ENCODE measurements at regions not wholly inside any gene's neighbourhood (a gene's known extent, or its start where the extent isn't known, plus 50 kb on each side); places are given as distances from the start of the nearest gene placed in this dataset.

DNA sequence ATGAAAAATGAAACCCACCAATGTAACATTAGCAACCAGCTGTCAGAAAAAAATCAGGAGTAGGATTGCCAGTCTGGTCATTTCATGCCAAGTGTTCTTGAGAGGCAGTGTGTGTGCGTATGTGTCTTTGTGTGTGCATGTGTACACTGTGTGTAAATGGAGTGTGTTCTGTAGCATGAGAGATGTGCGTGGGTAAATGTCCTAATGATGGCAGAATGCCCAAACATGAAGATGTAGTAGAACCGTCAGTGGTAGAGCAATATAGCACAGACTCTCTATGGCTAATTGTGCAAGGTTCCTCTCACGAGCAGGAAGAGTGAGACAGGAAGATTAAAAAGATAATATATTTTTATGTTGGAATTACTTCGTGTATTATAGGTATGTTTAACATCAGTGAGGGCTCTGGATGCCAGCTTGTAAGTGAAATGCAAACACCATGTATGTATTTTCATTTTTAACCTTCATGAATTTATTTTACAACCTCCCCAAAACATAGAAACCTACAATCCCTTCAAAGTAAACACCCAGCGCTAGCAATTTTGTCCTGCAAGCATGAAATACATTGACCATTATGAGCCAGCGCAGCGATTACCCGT lies 1038.7 kb downstream of the IGSF11 start:
- DNase-seq = no peak

DNA sequence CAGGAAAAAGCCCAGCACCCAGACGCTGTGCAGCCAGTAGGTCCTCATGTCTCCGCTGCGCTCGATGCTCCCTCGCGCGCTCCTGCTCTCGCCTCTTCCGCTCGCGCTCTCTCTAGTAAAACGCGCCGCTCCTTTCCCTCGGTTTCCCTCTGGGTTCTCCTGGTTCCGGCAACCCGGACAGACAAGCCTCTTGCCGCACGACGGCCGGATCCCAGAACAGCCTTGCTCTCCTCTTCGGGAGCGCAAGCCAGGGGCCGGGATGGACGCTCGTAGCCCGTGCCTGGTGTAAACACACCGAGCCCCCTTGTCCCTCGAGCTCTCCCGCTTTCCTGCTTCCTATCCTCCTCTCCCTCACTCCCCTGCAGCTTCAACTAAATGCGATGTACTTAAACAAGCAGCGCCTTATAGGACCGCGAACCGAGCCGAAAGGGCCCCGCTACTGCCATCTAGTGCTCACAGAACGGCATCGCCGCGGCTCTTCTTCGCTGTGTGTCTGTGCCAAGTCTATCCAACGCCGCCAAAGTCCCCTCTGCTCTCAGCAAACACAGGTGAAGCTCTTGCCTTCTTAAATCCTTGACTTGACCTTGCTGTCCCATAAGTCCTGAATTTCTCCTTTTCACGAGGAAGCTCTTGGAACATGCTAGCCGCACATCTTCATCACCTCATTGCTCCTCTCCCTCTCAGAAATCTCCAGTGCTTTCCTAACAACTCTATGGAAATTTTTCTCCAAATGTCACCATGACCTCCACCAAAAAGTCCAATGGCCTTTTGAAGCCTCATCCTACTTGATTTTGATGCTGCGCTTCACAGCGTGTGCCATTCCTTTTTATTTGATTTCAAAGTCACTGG lies 1037.2 kb downstream of the IGSF11 start:
- DNase-seq = peak; percentile 81

DNA sequence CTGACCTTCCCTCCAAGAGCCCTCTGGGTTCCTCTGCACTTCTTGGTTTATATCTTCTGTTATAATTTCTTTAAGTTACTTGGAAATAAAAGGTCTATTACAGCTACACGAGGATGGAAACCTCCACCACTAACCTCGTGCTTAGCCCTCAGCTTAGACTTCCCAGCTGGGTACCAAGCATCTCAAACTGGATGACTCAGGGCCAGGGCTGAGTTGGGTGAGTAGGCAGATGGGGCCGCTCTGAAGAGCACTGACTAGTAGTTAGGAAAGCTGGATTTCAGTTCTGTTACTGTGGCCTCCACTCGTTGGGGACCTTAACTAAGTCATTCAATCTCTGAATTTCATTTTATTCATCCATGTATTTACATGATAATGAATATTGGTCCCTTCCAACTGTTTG lies 1036.6 kb downstream of the IGSF11 start:
- peak; percentile 4 for DNase-seq

DNA sequence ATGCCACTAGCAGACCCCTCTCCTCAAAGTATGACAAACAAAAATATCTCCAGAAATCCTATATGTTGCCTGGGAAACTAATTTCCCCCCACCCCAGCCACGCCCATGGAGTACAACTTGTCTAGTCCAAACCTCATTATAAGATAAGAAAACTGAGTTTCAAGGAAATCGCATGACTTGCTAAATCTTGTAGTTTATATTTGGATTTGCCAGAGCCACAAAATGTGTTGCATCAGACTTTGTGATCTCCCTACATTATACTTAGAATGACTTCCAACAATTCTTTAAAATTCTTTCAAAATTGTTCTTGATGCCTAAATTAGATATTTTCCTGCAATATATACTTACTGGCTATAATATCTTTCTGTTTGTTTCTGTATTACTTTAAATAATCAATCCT lies 1034.4 kb downstream of the IGSF11 start:
- no peak for DNase-seq

DNA sequence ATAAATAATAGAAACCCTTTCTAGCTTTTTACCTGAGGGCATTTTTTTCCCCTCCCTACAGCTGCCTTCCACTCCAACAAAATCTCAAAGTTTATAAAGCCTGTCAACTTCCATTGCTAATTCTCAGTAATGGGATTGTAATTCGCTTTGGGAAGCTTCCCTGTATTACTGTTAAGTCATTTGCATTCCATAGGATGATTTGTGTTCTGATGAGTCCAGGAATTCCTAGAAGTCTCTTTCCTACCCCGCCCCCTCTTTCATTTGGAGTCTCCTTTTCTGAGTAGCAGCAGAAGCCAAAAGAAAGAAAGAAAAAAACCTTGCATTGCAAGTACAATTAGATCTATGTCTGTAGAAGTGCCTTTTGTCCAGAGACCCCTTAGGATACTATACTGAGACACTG lies 1033.3 kb downstream of the IGSF11 start:
- no peak for DNase-seq

DNA sequence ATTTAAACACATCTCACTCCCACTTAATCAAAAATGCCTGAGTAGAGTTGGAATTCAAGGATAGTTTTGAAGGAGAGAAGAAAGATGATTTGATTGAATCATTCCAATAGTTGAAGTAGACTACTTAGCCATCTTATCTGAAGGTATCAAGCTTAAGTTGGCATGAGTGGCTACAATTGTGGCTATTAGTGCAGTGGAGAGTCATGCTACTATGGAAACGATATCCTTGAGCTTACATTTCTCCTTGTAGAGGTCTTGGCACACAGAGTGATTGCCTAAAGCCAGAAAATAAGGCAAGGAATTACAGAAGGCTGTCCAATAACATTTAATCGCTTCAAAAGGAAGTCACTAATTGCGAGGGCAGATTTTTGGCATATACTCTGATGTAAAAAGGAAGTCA lies 1022.7 kb downstream of the IGSF11 start:
- DNase-seq = no peak

DNA sequence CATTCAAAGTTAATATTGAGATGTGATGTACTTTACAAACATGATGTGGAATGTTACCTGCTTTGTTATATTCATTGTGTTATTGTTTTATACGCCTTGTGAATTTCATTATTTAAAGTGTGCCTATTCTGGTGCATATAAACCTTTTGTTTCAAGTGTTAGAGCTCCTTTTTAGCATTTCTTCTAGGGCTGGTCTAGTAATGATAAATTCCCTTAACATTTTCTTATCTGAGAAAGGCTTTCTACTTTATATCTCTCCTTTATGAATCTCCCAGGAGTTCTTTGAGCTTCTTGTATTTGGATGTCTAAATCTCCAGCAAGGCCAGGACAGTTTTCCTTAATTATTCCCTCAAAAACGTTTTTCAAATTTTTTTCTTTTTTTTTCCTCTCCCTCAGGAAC lies 1005.6 kb downstream of the IGSF11 start:
- DNase-seq = no peak

DNA sequence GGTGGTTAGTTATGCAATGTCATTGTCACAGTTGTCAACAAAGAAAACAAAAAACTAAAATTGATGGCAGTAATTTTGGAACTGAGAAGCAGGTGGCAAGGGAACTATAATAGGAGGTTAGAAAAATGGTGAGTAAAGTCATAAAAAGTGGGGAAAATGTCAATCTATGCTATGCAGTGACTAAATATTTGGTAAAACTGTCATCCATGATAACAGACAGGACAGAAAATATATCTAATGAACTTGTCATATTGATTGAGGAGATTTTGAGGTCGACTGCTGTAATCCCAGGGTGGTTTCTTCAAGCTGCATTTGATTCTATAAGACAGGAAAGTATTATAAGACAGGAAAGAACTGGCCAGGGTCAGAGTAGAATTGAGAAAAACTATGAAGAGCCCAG lies 998.4 kb downstream of the IGSF11 start:
- no peak for DNase-seq

DNA sequence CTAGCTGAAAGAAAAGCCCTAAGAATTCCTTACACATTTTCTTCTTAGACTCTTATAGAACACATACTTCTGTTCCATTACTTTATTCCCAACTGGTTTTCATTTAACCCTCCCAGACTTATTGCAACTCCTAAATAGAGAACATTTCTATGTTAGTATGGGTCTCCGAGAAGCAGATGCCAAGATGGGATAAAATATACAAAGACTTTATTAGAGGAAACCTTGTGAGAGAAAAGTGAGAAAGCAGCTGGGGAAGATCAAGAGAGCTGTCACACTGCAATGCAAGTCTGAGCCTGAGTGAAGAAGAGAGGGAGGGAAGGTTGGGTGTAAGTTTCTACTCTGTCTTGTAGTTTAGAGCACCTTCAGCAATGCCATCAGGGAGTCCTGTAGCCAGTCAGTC lies 979.3 kb downstream of the IGSF11 start:
- DNase-seq = no peak

DNA sequence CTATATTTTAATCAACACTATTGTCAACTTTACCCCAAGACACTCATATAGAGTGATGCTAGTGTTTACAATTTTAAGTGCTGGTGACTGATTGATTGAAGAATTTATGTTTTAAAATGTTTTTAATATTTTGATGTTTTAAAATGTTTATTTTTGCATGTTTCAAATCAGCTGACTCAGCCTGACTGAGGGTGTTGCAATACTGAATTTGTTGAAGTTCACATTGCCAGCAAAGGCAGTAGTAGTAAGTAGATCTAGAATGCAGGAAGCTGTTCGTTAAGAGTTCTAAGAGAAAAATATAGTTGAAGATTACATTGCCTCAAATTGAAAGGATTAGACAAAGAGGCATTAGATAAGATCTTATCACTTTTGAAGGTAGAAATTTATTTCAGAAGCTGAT lies 977.6 kb downstream of the IGSF11 start:
- DNase-seq = no peak

DNA sequence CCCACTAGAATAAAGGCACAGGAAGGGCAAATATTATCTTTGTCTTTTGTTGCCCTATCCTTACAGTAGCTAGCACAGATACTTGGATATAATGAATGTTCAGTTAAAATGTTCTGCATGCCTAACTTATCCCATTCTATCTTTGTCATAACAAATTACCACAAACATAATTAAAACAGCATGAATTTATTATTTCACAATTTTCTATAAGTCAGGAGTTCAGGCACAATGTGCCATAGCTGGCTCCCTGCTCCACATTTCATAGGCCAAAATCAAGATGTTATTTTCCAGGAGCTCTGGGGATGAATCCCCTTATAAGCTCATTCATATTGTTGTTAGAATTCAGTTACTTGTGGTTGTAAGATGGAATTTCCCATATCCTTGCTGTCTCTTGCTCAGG lies 975.5 kb downstream of the IGSF11 start:
- no peak for DNase-seq

DNA sequence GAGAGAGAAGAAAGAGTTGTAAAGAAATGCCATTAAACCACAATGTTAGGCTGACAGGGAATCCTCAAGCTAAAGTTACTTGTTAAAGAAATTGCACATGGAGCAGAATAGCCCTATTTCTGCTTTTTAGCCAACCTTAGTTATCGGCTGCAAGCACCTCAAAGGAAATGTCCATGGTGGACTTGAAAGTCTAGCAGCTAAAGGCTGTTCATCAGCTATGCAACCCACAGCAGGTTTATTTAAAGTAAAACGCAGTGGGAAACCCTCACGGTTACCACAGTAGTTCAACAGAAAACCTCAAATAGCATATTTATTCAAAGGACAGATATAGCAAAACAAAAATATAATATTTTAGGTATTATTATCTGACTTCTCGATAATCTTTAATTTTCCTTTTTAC lies 967.2 kb downstream of the IGSF11 start:
- no peak for DNase-seq

DNA sequence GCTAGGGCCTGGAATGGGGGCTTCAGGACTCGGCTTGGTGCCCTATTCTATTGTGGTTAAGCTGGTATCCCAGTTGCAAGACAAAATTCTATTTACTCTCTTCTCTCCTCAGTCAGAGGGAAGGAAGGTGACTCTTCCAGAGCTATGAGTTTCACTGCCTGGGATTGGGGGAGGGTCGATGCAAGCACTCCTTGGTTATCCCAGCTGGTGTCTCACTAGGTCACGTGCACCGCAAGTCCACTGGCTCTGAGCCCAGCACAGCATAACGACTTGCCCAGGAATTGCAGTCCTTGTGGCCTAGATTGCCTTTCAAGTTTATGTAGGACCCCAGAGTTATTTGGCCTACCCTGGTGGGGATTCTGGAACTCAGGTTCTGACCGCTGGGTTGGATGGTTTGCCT lies 958.8 kb downstream of the IGSF11 start:
- no peak for DNase-seq

DNA sequence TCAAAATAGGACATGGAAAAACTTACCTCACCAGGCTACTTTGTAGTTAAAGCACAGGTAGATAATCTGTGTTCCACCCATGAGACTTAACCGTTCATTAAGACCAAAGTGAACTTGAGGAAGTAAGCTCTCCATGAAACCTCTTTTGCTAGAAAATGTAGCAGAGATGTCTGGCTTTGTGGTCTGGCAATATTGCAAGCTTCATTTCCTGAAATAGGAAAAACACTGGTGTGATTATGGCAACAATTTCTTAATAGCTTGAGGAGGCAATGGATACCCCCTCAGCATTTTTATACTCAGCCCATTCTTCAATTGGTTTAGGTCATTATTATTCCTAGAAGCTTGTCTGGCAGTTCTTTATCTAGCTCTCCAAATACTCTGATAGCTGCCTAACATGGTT lies 957.3 kb downstream of the IGSF11 start:
- no peak for DNase-seq

DNA sequence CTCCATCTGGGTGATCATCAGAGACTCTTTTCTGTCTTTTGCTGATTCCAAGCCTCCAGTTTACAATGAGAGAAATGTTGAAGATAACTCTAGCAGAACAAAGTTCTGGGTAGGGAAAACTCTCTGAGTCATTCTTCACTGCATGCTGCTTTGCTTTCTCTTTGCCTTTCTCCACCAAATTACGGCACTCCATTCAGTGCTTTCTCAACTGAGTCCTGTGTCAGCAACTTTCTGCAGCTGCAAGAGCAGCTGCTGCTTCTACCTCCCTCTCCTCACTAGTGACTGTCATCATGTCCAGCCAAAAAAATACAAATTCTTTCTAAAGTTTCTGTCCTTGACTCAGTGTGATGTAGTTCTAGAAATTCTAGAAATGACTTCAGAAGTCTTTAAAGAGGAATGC lies 953.8 kb downstream of the IGSF11 start:
- peak; percentile 1 for DNase-seq

DNA sequence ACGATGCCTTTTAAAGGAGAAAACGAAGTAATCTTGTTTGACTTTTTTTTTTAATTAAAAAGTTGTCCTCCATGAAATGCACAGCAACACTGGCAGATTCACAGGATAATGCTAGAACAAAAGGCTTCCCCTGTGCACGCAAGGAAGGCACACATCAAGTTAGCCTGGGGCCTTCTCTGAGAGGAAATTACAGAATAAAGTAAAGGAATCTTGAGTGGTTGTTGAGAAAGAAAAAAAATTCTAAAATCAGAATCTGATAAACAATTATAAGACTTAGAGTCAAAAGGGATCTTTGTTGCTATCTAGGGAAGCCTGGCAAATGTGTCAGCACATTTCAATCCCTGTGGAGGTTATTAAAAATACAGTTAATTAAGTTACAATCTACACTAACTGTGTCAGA lies 946.0 kb downstream of the IGSF11 start:
- no peak for DNase-seq

DNA sequence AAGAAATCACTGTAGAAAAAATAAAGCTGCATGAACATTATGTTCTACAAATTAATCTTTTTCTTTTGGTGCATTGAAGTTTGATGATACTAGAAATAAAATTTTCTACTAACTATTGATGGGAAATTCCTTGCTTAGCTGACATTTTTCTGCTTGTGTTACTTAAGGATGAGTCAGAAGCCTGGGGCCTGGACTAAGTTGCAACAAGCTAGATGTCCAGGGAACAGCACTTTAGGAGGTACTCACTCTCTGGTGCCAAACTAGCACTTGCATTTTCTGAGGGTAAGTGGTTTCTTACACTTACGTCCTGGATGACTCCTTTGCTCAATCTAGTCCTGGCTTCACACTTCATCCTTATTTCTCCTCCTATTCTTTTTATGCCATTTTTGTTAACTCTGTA lies 945.1 kb downstream of the IGSF11 start:
- no peak for DNase-seq

DNA sequence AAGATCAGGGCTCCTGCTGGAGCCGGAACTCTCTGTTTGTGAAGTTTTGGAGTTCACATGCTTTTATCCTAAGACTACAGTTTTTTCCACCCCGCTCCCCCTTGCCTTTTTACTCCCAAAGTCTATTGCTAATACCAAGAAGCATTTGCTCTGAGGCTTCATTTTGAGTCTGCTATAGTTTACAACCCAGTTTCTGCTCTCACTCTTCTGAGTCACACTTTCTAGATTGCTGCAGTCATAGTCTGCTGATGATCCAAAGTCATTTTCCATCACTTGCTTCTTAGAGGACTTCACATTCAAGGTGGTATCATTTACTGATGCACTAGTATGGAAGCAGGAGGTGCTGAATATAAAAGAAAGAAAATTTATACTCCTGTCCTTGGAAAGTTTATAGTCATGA lies 937.4 kb downstream of the IGSF11 start:
- DNase-seq = no peak

DNA sequence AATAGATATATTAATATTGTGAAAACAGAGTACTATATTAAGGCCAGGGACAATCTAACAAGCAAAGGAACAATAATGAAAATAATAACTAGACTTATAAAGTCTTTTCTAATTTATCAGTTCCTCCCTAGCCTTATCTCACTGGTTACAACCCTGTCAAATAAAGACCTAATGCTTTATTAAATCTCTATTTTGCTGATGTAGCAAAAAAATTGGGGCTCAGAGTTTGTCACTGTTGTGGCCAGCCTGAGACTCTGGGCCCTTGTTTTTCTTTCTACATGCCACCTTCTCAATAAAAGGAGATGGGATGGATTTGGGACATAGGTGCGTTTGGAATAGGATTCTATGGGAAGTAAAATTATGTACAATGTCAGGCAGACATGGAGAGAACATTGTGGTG lies 937.0 kb downstream of the IGSF11 start:
- no peak for DNase-seq

DNA sequence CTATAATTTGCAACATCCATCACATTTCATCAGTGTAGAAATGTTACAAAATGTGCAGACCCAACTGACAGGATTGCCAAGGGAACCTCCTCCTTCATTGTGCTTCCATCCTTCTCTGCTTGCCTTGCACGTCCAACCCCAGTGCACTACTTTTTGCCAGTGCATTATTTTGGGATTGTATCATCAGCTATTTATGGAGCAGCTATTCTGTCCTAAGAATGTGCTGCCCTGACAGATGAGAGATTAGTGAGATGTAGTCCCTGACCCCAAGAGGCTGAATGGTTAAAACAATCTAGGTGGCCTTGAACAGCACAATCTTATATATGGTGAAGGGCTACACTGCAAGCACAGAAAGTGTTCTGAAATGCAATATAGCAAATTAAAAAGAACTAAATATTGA lies 935.8 kb downstream of the IGSF11 start:
- DNase-seq = no peak

DNA sequence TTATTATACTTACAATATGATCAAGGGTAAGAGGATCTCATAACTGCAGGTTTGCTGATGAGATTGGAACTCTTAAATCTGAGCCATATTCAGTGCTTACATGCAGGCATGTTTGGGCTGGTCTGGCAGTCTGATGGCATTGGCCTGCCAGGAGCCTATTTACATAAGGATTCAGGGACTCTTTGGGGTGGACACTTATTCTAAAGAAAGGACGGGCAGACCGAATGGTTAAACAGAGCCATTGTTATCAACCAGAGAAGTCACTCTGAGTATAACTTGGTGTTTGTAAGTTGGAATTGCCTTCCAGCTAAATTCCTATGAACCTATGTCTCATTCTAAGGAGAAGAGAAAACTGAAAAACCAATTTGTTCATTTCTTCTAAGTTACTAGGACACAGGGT lies 932.8 kb downstream of the IGSF11 start:
- DNase-seq = no peak

DNA sequence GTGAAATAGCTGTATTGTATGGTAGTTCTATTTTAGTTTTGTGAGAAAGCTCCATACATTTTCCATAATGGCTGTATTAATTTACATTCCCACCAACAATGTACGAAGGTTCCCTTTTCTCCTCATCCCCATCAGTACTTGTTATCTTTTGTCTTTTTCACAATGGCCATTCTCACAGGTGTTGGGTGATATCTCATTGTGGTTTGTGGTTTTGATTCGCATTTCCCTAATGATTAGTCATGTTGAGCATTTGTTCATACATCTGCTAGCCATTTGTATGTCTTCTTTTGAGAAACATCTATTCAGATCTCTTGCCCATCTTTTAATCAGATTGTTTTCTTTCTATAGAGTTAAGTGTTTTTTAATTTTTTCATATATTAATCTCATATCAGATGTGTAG lies 931.9 kb downstream of the IGSF11 start:
- DNase-seq = no peak

DNA sequence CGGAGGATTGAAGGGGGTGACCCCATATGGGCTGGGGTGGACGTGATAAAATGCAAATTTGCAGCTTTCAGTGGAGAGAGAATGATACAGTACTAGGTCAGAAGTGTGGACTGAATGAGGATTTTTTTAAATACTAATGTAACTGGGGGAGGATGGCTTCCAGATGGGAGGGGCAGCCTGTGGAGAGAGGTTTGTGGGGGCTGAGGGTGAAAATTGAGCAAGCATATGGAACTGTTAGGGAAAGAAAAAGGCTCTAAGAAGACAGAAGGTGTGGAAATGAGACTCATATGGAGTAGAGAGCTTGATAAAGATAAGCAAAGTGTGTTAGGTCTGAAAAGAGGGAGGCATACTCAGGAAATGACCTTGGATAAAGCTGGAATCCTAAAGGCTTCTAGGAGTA lies 926.4 kb downstream of the IGSF11 start:
- DNase-seq = no peak

DNA sequence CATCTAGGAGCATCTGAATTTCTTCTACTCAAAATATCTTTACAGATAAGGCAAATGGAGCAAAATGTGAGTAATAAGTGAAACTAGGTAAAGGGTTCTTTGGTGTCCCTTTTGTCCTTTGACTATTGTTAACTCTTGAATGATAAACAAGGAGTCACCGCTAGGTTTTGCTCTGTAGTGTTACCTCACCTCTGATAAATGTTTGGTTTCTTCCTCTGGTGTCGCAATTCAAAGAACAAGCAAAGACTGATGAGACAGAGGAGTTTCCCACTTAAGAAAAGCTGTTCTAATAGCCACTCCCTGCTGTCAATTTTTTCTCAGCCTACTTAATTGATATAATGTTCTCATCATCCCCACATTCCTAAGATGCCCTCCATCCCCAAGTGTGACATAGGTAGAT lies 925.9 kb downstream of the IGSF11 start:
- no peak for DNase-seq

DNA sequence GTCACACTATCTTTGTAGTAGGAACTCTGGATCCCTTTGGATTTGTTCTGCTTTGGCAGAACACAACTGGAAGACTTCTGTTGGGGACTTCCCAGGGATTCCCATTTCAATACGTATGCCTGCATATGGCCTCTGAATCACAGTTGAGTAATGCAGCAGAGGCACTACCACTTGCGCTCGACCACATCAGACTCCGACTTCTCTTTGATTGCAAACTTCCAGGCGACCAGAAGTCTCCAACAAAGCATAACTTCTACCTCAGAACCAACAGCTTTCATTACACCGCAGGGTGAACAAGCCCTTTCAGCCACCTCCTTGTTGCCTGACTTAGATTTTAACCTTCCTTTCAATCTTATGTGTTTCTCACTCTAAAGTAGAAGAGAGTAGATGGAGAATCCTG lies 924.4 kb downstream of the IGSF11 start:
- DNase-seq = no peak

Data from occipital lobe (tissue), 1 donor.